T-helper 1 cell treated with Interleukin-12 subunit alpha and Interleukin-12 subunit beta and Interleukin-4 antibody, amounts not matched to agents 30 ng/mL and 1 ng/mL, for 36 hours (primary cell): ENCODE measurements at regions not wholly inside any gene's neighbourhood (a gene's known extent, or its start where the extent isn't known, plus 50 kb on each side); places are given as distances from the start of the nearest gene placed in this dataset.
"Not testable (repeated sequence)": the region's sequence is repeated elsewhere in the genome, so short reads cannot be mapped to it uniquely, and the experiment has no call there.

ENCODE experiments used
- intact Hi-C: fragments of 100-400 bp; cut with micrococcal nuclease; formaldehyde crosslinking; loops from one replicate; pipeline ENCODE4 v1.15.1; 2024

- intact Hi-C loops: no loop called here
These were observed 612.5 kb downstream of the KCNJ18 start for GRCh38 chr17:22304667-22305303.

DNA sequence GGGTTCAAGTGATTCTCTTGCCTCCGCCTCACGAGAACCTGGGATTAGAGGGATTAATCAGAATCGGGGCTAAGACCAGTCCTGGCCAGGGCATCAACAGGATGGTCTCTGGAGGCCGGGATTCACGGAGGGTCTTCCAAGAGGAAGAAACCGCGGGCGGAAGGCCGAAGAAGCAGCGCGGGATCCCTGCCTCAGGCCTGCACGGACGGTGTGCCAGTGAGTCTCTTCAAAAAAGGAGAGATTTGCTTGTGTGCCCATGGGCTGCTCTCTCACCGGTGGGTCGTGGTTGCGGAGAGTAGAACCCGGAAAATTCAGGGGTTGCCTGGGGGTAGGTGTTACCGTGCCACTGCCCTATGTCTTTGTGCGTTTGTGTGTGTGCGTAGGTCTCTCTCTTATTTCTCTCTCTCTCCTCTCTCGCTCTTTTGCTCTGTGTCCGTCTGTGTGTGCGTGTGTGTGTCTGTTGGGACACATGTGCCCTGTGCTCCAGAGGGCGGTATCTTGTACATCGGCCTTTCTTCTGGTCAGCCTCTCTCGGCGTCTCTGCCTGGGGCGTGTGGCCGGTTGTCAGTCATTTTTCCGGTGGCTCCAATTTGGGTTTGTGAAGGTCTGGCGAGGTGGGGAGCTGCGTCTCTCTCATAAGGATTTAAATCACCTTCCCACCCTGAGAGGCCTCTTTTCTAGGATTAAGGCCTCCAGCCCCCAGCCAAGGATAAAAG is 613.2 kb downstream of the KCNJ18 start:
- intact Hi-C loops: no loop called here

DNA sequence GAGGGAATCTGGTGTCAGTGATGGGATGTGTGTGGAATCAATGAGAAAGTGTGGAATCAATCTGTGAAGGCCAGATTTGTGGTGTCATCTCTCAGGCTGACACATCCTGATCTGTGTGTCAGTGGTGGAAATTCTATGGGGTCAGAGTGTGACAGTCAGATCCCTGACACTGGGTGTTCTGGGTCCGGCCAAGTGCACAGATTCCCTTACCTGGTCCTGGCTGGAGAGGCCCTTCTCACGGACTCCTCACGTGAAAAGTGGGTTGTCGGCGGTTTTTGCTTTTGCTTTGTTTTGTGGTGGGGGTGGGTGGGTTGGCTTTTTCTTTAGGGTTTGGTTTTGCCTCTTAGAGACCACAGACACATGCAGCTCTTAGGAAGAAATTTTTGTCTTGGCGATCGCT is 618.0 kb downstream of the KCNJ18 start:
- intact Hi-C loops: not testable (repeated sequence)

DNA sequence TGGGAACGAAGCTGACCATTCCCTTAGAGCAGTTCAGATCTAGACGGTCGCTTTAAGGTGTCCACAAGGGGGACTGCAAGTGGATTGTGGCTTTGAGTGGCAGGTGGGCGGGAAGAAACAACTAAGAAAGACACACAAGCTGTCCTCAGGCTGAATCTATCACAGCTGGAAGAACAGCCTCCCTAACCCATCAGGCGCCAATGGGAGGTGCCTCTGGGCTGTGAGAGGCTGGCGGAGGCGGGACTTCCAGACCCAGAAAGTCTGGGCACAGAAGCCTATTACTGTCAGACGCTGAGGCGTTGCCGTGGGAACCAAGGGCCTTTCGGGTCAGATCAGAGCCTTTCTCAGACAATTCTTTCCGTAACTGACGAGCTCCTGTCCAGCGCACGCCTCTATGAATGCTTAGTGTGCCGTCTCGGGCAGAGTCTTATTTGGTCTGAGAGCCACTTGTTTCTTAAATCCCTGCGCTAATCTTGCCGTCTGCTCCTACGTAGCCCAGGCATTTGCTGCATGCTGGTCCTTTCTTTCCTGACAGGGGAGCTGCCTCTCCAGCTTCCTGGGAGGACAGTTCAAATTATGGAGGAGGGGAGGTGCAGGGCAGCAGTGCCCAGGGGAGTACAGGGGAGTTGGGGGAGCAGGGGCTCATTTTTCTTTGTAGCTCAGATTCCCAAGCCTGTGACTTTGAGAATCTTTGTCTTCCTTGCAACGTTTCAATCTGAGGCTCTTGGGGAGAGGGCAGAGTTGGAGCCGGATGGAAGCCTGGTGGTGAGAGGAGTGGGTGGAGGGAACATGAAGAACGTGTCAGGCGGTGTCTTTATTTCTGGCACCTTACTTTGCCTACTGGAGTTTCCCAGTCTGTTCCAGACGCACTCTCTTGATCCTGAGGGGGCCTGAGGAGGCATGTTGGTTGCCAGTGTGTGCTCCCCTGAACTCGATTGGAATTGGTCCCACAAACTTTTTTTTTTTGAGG is 618.7 kb downstream of the KCNJ18 start:
- intact Hi-C loops: no loop called here

GRCh38 chr17:22321001-22321400 is 628.7 kb downstream of the KCNJ18 start:
- intact Hi-C loops: loop anchor here (10.0 kb wide), 1 partner anchor 56 kb away; no protein-coding TSS in a partner anchor

GRCh38 chr17:22322893-22323550 is 630.7 kb downstream of the KCNJ18 start:
- intact Hi-C loops: loop anchor here (10.0 kb wide), 1 partner anchor 58 kb away; no protein-coding TSS in a partner anchor

GRCh38 chr17:22337467-22337866 is 645.1 kb downstream of the KCNJ18 start:
- intact Hi-C loops: no loop called here

- intact Hi-C loops: not testable (repeated sequence)
These were observed 664.3 kb downstream of the KCNJ18 start for GRCh38 chr17:22356603-22357002.

GRCh38 chr17:22370988-22371387 is 678.7 kb downstream of the KCNJ18 start:
- intact Hi-C loops: not testable (repeated sequence)

DNA sequence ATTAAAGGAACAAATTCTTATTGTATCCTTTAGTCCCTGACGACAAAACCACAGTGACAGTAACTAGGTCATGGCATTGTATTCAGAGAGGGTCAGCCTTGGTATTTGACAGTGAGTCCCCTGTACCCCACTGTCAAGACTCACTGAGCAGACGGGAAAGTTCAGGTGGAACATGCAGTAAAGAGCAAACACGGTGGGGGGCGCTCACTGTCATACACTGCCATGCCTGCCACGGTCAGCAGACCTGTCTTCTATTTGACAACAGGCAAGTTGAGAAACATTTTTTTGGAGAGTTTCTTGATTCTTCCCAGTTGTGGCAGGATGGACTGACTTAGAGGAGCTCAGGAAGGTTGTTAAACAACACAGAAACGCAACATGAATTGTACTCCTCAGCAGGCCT is 681.6 kb downstream of the KCNJ18 start:
- intact Hi-C loops: no loop called here

GRCh38 chr17:22374741-22375140 is 682.4 kb downstream of the KCNJ18 start:
- intact Hi-C loops: no loop called here

DNA sequence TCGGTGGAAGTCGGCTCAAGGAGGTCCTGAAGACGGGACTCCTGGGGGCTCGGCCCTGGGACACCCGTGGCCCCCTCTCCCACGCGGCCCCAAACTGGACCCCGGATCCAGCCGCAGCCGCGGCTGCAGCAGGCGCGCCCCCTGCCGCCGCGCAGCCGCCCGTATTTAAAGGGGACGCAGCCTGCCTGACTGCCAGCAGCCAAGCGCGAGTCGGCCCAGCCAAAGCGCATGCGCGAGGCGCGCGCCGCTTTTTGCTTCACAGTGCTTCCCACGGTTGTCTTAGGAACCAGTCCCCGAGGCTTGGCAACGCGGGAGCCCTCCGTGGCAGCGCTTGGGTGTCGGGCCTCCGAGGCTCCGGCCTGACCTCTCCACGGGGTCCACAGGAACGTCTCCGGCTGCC is 684.4 kb downstream of the KCNJ18 start:
- intact Hi-C loops: not testable (repeated sequence)

DNA sequence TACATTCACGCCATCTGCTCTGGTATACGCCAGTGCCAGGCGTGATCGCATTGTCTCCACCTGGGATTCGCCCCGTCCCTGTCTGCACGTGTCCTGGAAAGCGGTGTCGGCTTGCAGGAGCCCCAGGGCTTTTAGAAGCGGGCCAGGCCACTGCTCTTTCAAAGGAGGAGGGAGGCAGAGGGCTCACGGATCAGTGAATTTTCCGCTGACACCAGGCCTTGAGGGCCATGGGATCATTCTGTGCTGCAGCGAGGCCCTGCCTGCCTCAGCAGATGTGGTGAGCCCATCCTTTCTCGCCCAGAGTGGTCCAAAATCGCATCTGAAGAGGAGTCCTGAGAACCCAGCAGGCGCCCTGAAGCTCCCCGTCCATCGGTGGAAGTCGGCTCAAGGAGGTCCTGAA is 686.4 kb downstream of the KCNJ18 start:
- intact Hi-C loops: not testable (repeated sequence)

GRCh38 chr17:22381589-22381988 is 689.3 kb downstream of the KCNJ18 start:
- intact Hi-C loops: not testable (repeated sequence)

GRCh38 chr17:22383772-22384460 is 691.6 kb downstream of the KCNJ18 start:
- intact Hi-C loops: not testable (repeated sequence)

GRCh38 chr17:22384461-22384800 is 692.1 kb downstream of the KCNJ18 start:
- intact Hi-C loops: not testable (repeated sequence)

GRCh38 chr17:22398446-22398845 is 706.1 kb downstream of the KCNJ18 start:
- intact Hi-C loops: not testable (repeated sequence)

DNA sequence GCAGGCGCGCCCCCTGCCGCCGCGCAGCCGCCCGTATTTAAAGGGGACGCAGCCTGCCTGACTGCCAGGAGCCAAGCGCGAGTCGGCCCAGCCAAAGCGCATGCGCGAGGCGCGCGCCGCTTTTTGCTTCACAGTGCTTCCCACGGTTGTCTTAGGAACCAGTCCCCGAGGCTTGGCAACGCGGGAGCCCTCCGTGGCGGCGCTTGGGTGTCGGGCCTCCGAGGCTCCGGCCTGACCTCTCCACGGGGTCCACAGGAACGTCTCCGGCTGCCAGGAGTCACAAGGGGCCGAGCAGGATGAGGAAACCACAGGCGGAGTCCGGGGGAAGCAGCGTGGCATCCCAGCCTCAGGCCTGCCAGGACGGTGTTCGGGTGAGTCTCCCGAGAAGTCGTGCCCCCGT is 706.7 kb downstream of the KCNJ18 start:
- intact Hi-C loops: not testable (repeated sequence)

GRCh38 chr17:22405080-22405479 is 712.8 kb downstream of the KCNJ18 start:
- intact Hi-C loops: not testable (repeated sequence)

DNA sequence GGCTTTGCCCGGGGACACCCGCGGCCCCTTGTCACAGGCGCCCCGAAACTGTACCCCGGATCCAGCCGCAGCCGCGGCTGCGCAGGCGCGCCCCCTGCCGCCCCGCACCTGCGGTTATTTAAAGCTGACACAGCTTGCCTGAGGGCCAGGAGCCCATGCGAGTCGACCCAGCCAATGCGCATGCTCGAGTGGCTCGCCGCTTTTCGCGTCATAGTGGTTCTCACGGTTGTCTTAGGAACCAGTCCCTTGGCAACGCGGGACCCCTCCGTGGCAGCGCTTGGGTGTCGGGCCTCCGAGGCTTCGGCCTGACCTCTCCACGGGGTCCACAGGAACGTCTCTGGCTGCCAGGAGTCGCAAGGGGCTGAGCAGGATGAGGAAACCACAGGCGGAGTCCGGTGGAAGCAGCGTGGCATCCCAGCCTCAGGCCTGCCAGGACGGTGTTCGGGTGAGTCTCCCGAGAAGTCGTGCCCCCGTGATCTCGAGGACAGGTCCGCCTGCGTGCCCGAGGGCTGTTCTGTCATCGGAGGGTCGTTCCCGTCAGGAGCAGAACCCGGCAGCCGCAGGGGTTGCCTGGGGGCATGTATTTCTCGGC is 716.9 kb downstream of the KCNJ18 start:
- intact Hi-C loops: no loop called here
